Astrocyte (in vitro differentiated cells and primary cell): ENCODE measurements at regions not wholly inside any gene's neighbourhood (a gene's known extent, or its start where the extent isn't known, plus 50 kb on each side); places are given as distances from the start of the nearest gene placed in this dataset.
A peak's percentile ranks its signal among the peaks of the same experiment; 100 is the strongest.

ENCODE experiments used
- DNase-seq: peaks from one replicate; pipeline ENCODE4 v3.0.0-alpha.2; 2010; ENCODE audit warnings: low read depth
- FAIRE-seq: peaks from 2 replicates; lab custom pipeline; 2011; peaks lifted over from hg19 to GRCh38; lab: Jason Lieb, UNC
- H2AFZ ChIP-seq: 2 replicates; pipeline ENCODE4 v1.6.0; 2012; ENCODE audit warnings: low read depth, low read length, inconsistent platforms
- H3K27ac ChIP-seq: 2 replicates; pipeline ENCODE4 v1.5.1; 2011; ENCODE audit warnings: low read depth, low read length, inconsistent platforms
- H3K27me3 ChIP-seq: 2 replicates; pipeline ENCODE4 v1.6.0; 2011; ENCODE audit warnings: low read length, inconsistent platforms; ENCODE audit not compliant: insufficient read depth
- H3K36me3 ChIP-seq: 2 replicates; pipeline ENCODE4 v1.5.1; 2011; ENCODE audit warnings: low read length, inconsistent platforms; ENCODE audit not compliant: insufficient read depth
- H3K4me1 ChIP-seq: 2 replicates; pipeline ENCODE4 v1.5.1; 2011; ENCODE audit warnings: low read length, inconsistent platforms; ENCODE audit not compliant: insufficient read depth
- H3K4me2 ChIP-seq: 2 replicates; pipeline ENCODE4 v1.6.0; 2012; ENCODE audit warnings: low read length, inconsistent platforms
- H3K4me3 ChIP-seq: 2 replicates; pipeline ENCODE4 v1.5.1; 2011; ENCODE audit warnings: low read depth, mild to moderate bottlenecking, low read length, inconsistent platforms; ENCODE audit not compliant: insufficient read depth
- H3K79me2 ChIP-seq: 2 replicates; pipeline ENCODE4 v1.6.0; 2012; ENCODE audit warnings: mild to moderate bottlenecking, low read length, inconsistent platforms; ENCODE audit not compliant: insufficient read depth
- H3K9ac ChIP-seq: 2 replicates; pipeline ENCODE4 v1.6.0; 2012; ENCODE audit warnings: mild to moderate bottlenecking, low read length, inconsistent platforms
- H3K9me3 ChIP-seq: 2 replicates; pipeline ENCODE4 v1.5.1; 2012; ENCODE audit warnings: low read depth, mild to moderate bottlenecking, low read length, inconsistent platforms; ENCODE audit not compliant: insufficient read depth
- H4K20me1 ChIP-seq: 2 replicates; pipeline ENCODE4 v1.6.0; 2012; ENCODE audit warnings: low read length, inconsistent platforms; ENCODE audit not compliant: insufficient read depth
- H3K27ac Mint-ChIP-seq: one replicate; pipeline ENCODE4 v1.8.0; 2021; ENCODE audit warnings: mild to moderate bottlenecking, mixed read lengths; ENCODE audit not compliant: unreplicated experiment
- H3K27me3 Mint-ChIP-seq: one replicate; pipeline ENCODE4 v1.8.0; 2021; ENCODE audit warnings: low read depth, mixed read lengths; ENCODE audit not compliant: unreplicated experiment
- H3K36me3 Mint-ChIP-seq: one replicate; pipeline ENCODE4 v1.8.0; 2021; ENCODE audit warnings: low read depth, mixed read lengths; ENCODE audit not compliant: unreplicated experiment
- H3K4me1 Mint-ChIP-seq: one replicate; pipeline ENCODE4 v1.8.0; 2021; ENCODE audit warnings: low read depth, mixed read lengths; ENCODE audit not compliant: unreplicated experiment
- H3K4me3 Mint-ChIP-seq: one replicate; pipeline ENCODE4 v1.8.0; 2021; ENCODE audit warnings: mild to moderate bottlenecking, moderate library complexity, mixed read lengths; ENCODE audit not compliant: unreplicated experiment
- H3K9me3 Mint-ChIP-seq: one replicate; pipeline ENCODE4 v1.8.0; 2021; ENCODE audit warnings: mild to moderate bottlenecking, mixed read lengths; ENCODE audit not compliant: unreplicated experiment
- EZH2 ChIP-seq: IDR thresholded peaks from 2 replicates; pipeline ENCODE4 v1.6.1; 2012; ENCODE audit warnings: mild to moderate bottlenecking, low read length, inconsistent platforms; ENCODE audit not compliant: insufficient read depth
- TF ChIP-seq, protein P1 (sequence below): IDR thresholded peaks from 2 replicates; pipeline ENCODE4 v1.5.1; 2011; ENCODE audit warnings: low read depth, mild to moderate bottlenecking, inconsistent platforms, low read length, moderate library complexity; ENCODE audit not compliant: insufficient read depth

DNA sequence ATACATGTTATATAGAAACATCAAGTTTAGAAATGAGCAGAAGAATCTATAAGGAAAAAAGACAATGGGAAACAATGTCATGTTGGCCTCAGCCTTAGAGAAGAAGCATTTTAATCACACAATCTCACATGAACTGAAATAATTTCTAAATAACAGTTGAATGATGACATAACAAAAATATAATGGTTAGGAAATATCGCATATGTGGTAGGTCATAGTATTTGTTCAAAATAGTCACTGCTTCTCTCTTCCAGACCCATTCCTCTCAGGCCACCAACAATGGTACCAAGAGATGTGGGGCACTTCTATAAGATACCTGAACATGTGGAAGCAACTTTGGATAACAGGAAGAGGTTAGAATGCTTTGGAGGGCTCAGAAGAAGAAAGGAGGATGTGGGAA is 195.7 kb upstream of the PDZRN3 start:
- no peaks in the 10 kb centered on the region for H3K4me1 ChIP-seq
- peaks cover 7% of the 10 kb centered on the region for H3K9me3 Mint-ChIP-seq
- H3K4me2 ChIP-seq = peak overlapping the region; percentile 2
- H3K4me3 Mint-ChIP-seq = no peak overlapping the region
- H3K27me3 Mint-ChIP-seq = no peaks in the 10 kb centered on the region
- no peaks in the 10 kb centered on the region for H3K79me2 ChIP-seq
- no peak overlapping the region for H2AFZ ChIP-seq
- no peaks in the 10 kb centered on the region for H3K27me3 ChIP-seq
- no peaks in the 10 kb centered on the region for H3K36me3 ChIP-seq
- no peaks in the 10 kb centered on the region for H4K20me1 ChIP-seq
- H3K9ac ChIP-seq = no peak overlapping the region
- no peaks in the 10 kb centered on the region for H3K4me1 Mint-ChIP-seq
- H3K9me3 ChIP-seq = no peaks in the 10 kb centered on the region
- FAIRE-seq (no peak), DNase-seq (no peak)
- H3K27ac ChIP-seq = no peak overlapping the region
- no peaks in the 10 kb centered on the region for H3K36me3 Mint-ChIP-seq
- no peak overlapping the region for H3K4me3 ChIP-seq
- no peak overlapping the region for H3K27ac Mint-ChIP-seq
- no peak for TF ChIP-seq EZH2
- TF ChIP-seq, protein P1, sequence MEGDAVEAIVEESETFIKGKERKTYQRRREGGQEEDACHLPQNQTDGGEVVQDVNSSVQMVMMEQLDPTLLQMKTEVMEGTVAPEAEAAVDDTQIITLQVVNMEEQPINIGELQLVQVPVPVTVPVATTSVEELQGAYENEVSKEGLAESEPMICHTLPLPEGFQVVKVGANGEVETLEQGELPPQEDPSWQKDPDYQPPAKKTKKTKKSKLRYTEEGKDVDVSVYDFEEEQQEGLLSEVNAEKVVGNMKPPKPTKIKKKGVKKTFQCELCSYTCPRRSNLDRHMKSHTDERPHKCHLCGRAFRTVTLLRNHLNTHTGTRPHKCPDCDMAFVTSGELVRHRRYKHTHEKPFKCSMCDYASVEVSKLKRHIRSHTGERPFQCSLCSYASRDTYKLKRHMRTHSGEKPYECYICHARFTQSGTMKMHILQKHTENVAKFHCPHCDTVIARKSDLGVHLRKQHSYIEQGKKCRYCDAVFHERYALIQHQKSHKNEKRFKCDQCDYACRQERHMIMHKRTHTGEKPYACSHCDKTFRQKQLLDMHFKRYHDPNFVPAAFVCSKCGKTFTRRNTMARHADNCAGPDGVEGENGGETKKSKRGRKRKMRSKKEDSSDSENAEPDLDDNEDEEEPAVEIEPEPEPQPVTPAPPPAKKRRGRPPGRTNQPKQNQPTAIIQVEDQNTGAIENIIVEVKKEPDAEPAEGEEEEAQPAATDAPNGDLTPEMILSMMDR = no peak

DNA sequence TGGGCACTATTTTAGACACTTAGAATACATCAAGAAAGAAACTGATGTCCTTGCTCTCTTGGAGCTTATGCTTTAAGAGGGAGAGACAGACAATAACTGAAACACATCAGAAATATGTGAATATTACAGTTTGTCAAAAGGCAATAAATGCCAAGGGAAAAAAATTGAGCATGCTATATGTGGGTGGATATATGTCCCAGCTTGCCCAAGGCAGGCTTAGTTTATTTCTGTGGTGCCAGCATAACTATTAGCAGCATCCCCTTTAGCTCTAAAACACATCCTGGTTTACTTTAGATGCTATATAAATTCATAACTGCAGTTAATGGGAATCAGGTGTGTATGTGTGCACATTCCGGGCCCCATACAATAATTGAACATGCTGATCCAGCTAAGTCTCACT is 191.2 kb upstream of the PDZRN3 start:
- Histone ChIP-seq H3K36me3 (no peaks in the 10 kb centered on the region), H3K4me2 (no peak overlapping the region), H3K79me2 (no peaks in the 10 kb centered on the region), H3K4me1 (no peaks in the 10 kb centered on the region), H3K4me3 (no peak overlapping the region), H3K27me3 (no peaks in the 10 kb centered on the region), H4K20me1 (no peaks in the 10 kb centered on the region), H3K27ac (no peak overlapping the region), H2AFZ (no peak overlapping the region), H3K9me3 (no peaks in the 10 kb centered on the region), H3K9ac (no peak overlapping the region)
- H3K36me3 Mint-ChIP-seq = no peaks in the 10 kb centered on the region
- no peaks in the 10 kb centered on the region for H3K4me1 Mint-ChIP-seq
- H3K27me3 Mint-ChIP-seq = no peaks in the 10 kb centered on the region
- no peak for FAIRE-seq
- no peak overlapping the region for H3K4me3 Mint-ChIP-seq
- H3K9me3 Mint-ChIP-seq = peaks cover 1% of the 10 kb centered on the region
- no peak overlapping the region for H3K27ac Mint-ChIP-seq
- no peak for DNase-seq
- TF ChIP-seq EZH2 = no peak
- TF ChIP-seq, protein P1 = no peak

DNA sequence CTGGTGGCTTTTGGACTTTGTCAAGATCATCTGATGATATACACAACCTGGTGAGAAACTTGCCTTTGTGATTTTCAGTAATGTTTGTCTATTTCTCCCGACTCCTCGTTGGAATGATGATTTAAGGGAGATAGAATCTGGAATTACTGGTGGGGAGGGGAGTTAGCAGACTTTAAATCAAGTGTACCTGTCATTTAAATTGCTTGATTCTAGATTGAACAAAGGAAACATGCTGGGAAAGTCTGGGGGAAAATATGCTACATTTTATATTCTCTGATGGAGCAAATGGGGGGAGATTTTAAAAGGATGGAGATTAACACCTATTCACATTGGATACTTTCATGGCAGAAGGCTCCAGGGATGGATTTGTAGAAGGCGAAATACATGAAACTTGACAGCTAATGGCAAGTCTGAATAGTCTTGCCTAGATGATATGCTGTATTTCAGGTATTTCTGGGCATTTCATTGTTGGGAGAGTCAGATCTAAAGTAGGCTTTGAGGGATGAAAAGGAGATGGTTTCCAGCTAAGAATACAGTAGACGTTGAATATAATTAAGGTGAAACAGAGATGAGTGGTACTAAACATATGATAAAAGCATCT is 189.1 kb upstream of the PDZRN3 start:
- Histone ChIP-seq H3K27me3 (no peaks in the 10 kb centered on the region), H3K4me3 (no peak overlapping the region), H3K9ac (no peak overlapping the region), H4K20me1 (no peaks in the 10 kb centered on the region), H3K79me2 (no peaks in the 10 kb centered on the region), H3K4me1 (no peaks in the 10 kb centered on the region), H3K4me2 (no peak overlapping the region), H2AFZ (no peak overlapping the region), H3K27ac (no peak overlapping the region), H3K36me3 (no peaks in the 10 kb centered on the region), H3K9me3 (no peaks in the 10 kb centered on the region)
- Mint-ChIP-seq H3K27ac (no peak overlapping the region), H3K27me3 (no peaks in the 10 kb centered on the region), H3K36me3 (no peaks in the 10 kb centered on the region), H3K4me1 (no peaks in the 10 kb centered on the region), H3K9me3 (peaks cover 1% of the 10 kb centered on the region), H3K4me3 (no peak overlapping the region)
- no peak for TF ChIP-seq EZH2
- TF ChIP-seq, protein P1 = no peak
- DNase-seq (no peak), FAIRE-seq (no peak)
